Ovary (tissue), 7 donors: ENCODE measurements at regions not wholly inside any gene's neighbourhood (a gene's known extent, or its start where the extent isn't known, plus 50 kb on each side); places are given as distances from the start of the nearest gene placed in this dataset.
"Not testable (repeated sequence)": the region's sequence is repeated elsewhere in the genome, so short reads cannot be mapped to it uniquely, and the experiment has no call there.

ENCODE experiments used
- DNase-seq, 5 donors: peaks; one replicate each; pipeline ENCODE4 v3.0.0-alpha.2; 2019 to 2020
- H3K27ac ChIP-seq, 2 donors: fragments of 200-600 bp; one replicate each; pipeline versions ENCODE4 v1.5.1 to v1.8.0; 2019 to 2022
- H3K27me3 ChIP-seq: fragments of 200-600 bp; one replicate; pipeline ENCODE4 v1.8.0; 2022
- H3K36me3 ChIP-seq: fragments of 200-600 bp; sonication (generic); one replicate; pipeline ENCODE4 v1.5.1; 2019
- H3K4me1 ChIP-seq: one replicate; pipeline ENCODE4 v1.8.1; 2013; ENCODE audit warnings: mild to moderate bottlenecking, moderate library complexity; ENCODE audit not compliant: insufficient read depth
- H3K4me3 ChIP-seq: fragments of 200-600 bp; sonication (generic); one replicate; pipeline ENCODE4 v1.5.1; 2017
- H3K9me3 ChIP-seq, 2 donors: fragments of 200-600 bp in 1 of 2; sonication (generic) in 1 of 2; one replicate each; pipeline versions ENCODE4 v1.5.1 to v1.8.1; 2013 to 2019; ENCODE audit warnings: mild to moderate bottlenecking in 1 of 2, moderate library complexity in 1 of 2
- EP300 ChIP-seq: sonication (generic); formaldehyde crosslinking; IDR thresholded peaks from one replicate; pipeline ENCODE4 v1.6.1; 2017; ENCODE audit warnings: antibody characterized with exemption
- POLR2A ChIP-seq: fragments of 450-650 bp; IDR thresholded peaks from one replicate; pipeline ENCODE4 v1.6.1; 2017; ENCODE audit warnings: antibody characterized with exemption, mild to moderate bottlenecking, moderate library complexity
- WGBS, 3 donors: extraction: QIAGEN DNeasy Blood & Tissue Kit in 1 of 3; methylation state at CpG; one replicate each; pipeline versions ENCODE4 v1.1.5 to v1.1.7; 2013 to 2017; 5-methylcytosine and 5-hydroxymethylcytosine counted together
- intact Hi-C, 4 donors: fragments of 100-400 bp; cut with DNase I; formaldehyde crosslinking; loops; one replicate each; pipeline versions ENCODE4 v1.11.0 to v1.15.1; 2022 to 2023
- TF ChIP-seq, protein P1 (sequence below), 3 donors: fragments of 450-650 bp in 2 of 3; fragments of 200-600 bp in 1 of 3; IDR thresholded peaks; one replicate each; pipeline versions ENCODE4 v1.5.1 to v1.8.0; 2016 to 2022; ENCODE audit warnings: antibody characterized with exemption in 3 of 3, mild to moderate bottlenecking in 1 of 3
- donor health status: DM: no; HTN: no; CAD: no; lungs with moderate emphysema.
- donor health status: DM: no; HTN: no; CAD: no.
- donor health status: Bipolar disorder and iron deficiency.
- donor health status: DM: no; HTN: no; CAD: no.
- donor health status: DM: yes; HTN: yes; CAD: no.

DNA sequence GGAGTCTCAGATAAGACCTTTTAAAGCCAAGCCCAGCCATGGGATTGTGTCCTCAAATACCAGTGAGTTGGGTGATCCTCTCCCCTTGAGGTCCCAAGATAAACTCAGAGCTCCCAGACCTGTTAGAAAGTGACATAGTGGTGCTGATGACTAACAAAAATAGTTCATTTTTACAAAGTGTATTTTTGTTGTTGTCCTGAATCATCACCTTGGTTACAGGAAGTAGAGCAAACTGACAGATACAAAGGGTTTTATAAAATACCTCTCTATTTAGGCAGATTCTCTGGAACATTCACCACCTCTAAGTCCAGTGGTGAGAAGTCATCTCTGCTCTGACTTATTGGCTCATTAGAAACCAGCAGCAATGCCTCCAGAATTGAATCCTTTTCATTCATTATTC lies 259.3 kb downstream of the CEMIP2 start:
- H3K4me1 ChIP-seq, result no peaks in the 10 kb centered on the region
- intact Hi-C loops, result no loop called here
- no peaks in the 10 kb centered on the region for H3K9me3 ChIP-seq
- H3K36me3 ChIP-seq, result no peaks in the 10 kb centered on the region
- no peak overlapping the region for H3K27ac ChIP-seq
- DNase-seq, result no peak
- H3K4me3 ChIP-seq, result no peak overlapping the region
- TF ChIP-seq EP300 (no peak), POLR2A (no peak)
- TF ChIP-seq, protein P1, sequence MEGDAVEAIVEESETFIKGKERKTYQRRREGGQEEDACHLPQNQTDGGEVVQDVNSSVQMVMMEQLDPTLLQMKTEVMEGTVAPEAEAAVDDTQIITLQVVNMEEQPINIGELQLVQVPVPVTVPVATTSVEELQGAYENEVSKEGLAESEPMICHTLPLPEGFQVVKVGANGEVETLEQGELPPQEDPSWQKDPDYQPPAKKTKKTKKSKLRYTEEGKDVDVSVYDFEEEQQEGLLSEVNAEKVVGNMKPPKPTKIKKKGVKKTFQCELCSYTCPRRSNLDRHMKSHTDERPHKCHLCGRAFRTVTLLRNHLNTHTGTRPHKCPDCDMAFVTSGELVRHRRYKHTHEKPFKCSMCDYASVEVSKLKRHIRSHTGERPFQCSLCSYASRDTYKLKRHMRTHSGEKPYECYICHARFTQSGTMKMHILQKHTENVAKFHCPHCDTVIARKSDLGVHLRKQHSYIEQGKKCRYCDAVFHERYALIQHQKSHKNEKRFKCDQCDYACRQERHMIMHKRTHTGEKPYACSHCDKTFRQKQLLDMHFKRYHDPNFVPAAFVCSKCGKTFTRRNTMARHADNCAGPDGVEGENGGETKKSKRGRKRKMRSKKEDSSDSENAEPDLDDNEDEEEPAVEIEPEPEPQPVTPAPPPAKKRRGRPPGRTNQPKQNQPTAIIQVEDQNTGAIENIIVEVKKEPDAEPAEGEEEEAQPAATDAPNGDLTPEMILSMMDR (IDR thresholded peaks at IDR 0.05), result no peak
- no peaks in the 10 kb centered on the region for H3K27me3 ChIP-seq

DNA sequence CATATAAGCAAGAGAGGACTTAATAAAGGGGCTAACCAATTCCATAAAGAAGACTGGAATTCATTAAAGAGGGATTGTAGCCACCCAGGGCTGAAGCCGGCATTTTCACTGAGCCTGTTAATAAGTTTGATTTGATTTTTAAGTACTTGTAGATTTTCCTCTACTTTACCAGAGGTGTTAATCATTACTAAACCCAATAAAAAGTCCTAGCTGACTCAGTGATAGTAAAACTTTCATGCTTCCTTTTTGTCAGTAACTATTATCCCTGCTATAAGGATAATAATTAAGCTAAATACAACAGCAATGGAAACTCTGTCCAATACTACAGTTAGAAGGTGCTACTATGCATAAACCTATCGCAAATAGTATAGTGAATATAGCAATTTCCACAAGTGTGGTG lies 260.2 kb downstream of the CEMIP2 start:
- H3K4me3 ChIP-seq, H3K9me3 ChIP-seq, H3K27me3 ChIP-seq, H3K36me3 ChIP-seq, DNase-seq, H3K4me1 ChIP-seq, H3K27ac ChIP-seq, intact Hi-C loops: not testable (repeated sequence)
- WGBS, 3 donors, result 90 to 94% (median 90%) methylated on average over 2 of the region's 2 CpGs

DNA sequence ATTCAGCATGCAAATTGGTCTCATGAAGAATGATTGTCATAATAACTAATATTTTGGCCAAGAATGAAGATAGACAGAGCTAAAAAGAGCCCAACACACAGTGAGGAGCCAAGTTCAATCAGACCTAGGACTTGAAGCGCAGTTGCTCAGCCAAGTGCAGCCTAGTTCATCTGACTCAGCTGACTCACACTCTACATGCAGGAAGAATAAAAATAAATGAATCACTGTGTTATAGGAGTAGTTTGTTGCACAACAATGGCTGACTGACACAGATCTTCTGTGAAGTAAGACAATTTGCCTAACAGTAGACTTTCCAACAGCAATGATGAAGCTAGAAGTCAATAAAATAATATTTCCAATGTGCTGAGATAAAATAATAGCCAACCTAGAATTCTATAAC lies 261.5 kb downstream of the CEMIP2 start:
- Histone ChIP-seq H3K27ac (no peak overlapping the region), H3K27me3 (no peaks in the 10 kb centered on the region), H3K4me1 (no peaks in the 10 kb centered on the region), H3K9me3 (no peaks in the 10 kb centered on the region), H3K4me3 (no peak overlapping the region), H3K36me3 (no peaks in the 10 kb centered on the region)
- intact Hi-C loops, result no loop called here
- TF ChIP-seq EP300 (no peak), POLR2A (no peak)
- TF ChIP-seq, protein P1 (IDR thresholded peaks at IDR 0.05), result no peak
- WGBS, 3 donors, result 79 to 88% (median 85%) methylated on average over 1 of the region's 1 CpG
- DNase-seq, result no peak

DNA sequence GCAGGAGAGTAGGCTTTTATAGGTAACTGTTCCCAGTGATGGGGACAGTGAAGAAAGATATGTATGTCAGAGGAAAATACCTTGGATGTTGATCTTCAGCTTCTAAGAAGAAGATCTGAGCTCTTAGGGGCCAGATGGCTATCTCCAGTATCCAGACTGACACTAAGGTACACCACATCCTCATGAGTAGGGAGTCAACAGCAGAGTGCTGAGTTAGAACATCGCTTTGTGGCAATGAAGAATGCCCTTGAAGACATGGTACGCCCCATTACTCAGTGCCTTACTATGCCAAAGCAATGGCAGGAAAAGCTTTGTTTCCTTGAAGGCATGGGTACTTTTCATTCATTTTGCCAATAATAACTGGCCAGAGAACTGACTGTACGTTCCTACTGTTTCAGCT lies 263.7 kb downstream of the CEMIP2 start:
- DNase-seq, result no peak
- TF ChIP-seq EP300 (no peak), POLR2A (no peak)
- TF ChIP-seq, protein P1 (IDR thresholded peaks at IDR 0.05), result no peak
- 77 to 86% (median 83%) methylated on average over 3 of the region's 3 CpGs for WGBS, 3 donors
- intact Hi-C loops, result no loop called here
- Histone ChIP-seq H3K27ac (no peak overlapping the region), H3K9me3 (no peaks in the 10 kb centered on the region), H3K4me3 (no peak overlapping the region), H3K27me3 (no peaks in the 10 kb centered on the region), H3K36me3 (no peaks in the 10 kb centered on the region), H3K4me1 (no peaks in the 10 kb centered on the region)

DNA sequence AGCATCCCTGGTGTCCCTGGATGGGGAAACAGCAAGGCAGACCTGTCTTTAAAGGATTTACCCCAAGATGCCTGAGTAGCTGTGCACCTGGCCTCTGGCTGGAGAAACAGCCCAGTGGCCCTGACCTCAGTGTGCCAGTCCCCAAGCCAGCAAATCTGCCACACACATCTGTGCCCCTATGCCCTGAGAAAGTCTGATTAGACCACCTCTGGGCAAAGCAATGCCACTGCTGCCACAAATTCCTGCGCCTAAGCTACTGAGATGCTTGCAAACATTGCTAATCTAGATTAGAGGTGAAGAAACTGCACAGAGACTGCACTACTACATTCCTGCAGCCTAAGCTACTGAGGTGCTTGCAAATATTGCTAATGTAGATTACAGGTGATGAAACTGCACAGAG lies 269.6 kb downstream of the CEMIP2 start:
- H3K4me1 ChIP-seq, result no peaks in the 10 kb centered on the region
- WGBS, 3 donors, result 80 to 96% (median 84%) methylated on average over 1 of the region's 1 CpG
- H3K27ac ChIP-seq, result no peak overlapping the region
- no peaks in the 10 kb centered on the region for H3K9me3 ChIP-seq
- no peaks in the 10 kb centered on the region for H3K36me3 ChIP-seq
- intact Hi-C loops, result no loop called here
- H3K27me3 ChIP-seq, result no peaks in the 10 kb centered on the region
- DNase-seq, result no peak
- TF ChIP-seq, protein P1 (IDR thresholded peaks at IDR 0.05), result no peak
- TF ChIP-seq EP300 (no peak), POLR2A (no peak)
- H3K4me3 ChIP-seq, result no peak overlapping the region
